ENCODE measurements at regions not wholly inside any gene's neighbourhood (a gene's known extent, or its start where the extent isn't known, plus 50 kb on each side); places are given as distances from the start of the nearest gene placed in this dataset.
"Not testable (repeated sequence)": the region's sequence is repeated elsewhere in the genome, so short reads cannot be mapped to it uniquely, and the experiment has no call there.

GRCh38 chr10:38402442-38403346, 308.6 kb downstream of the ZNF37A start:
- H3K4me1 ChIP-seq (ENCODE audit: control insufficient read depth, insufficient read depth, low read length); H3K27me3 ChIP-seq (ENCODE audit: control insufficient read depth, insufficient read depth, low read length, poor library complexity, severe bottlenecking); H3K36me3 ChIP-seq (ENCODE audit: control insufficient read depth, insufficient read depth, low read length); H3K9me3 ChIP-seq (ENCODE audit: control insufficient read depth, low read length): not testable (repeated sequence)
- Histone ChIP-seq H3K4me3 (ENCODE audit: insufficient read depth, low read depth, low read length) (peak overlapping the region; percentile 41), H3K27ac (ENCODE audit: insufficient read depth, low read depth, low read length, poor library complexity, severe bottlenecking) (peak overlapping the region; percentile 60)
- 43 to 47% methylated on average over 108 to 109 of the region's 110 CpGs for WGBS, 2 experiments

GRCh38 chr10:38403347-38404117, 309.4 kb downstream of the ZNF37A start:
- H3K27me3 ChIP-seq (ENCODE audit: control insufficient read depth, insufficient read depth, low read length, poor library complexity, severe bottlenecking); H3K9me3 ChIP-seq (ENCODE audit: control insufficient read depth, low read length); H3K4me1 ChIP-seq (ENCODE audit: control insufficient read depth, insufficient read depth, low read length); H3K36me3 ChIP-seq (ENCODE audit: control insufficient read depth, insufficient read depth, low read length): not testable (repeated sequence)
- 88 to 89% methylated on average over 22 to 23 of the region's 23 CpGs for WGBS, 2 experiments
- Histone ChIP-seq H3K4me3 (ENCODE audit: insufficient read depth, low read depth, low read length) (peak overlapping the region; percentile 27), H3K27ac (ENCODE audit: insufficient read depth, low read depth, low read length, poor library complexity, severe bottlenecking) (peak overlapping the region; percentile 60)

- not testable (repeated sequence) for H3K36me3 ChIP-seq (ENCODE audit: control insufficient read depth, insufficient read depth, low read length); H3K27ac ChIP-seq (ENCODE audit: insufficient read depth, low read depth, low read length, poor library complexity, severe bottlenecking); H3K4me3 ChIP-seq (ENCODE audit: insufficient read depth, low read depth, low read length); H3K27me3 ChIP-seq (ENCODE audit: control insufficient read depth, insufficient read depth, low read length, poor library complexity, severe bottlenecking); H3K9me3 ChIP-seq (ENCODE audit: control insufficient read depth, low read length); H3K4me1 ChIP-seq (ENCODE audit: control insufficient read depth, insufficient read depth, low read length)
- no CpG with 5 or more reads among the region's 1 CpG for WGBS, 2 experiments
These were observed 329.5 kb downstream of the ZNF37A start for GRCh38 chr10:38423634-38424033.

GRCh38 chr10:38430242-38430641, 336.1 kb downstream of the ZNF37A start:
- H3K27me3 ChIP-seq (ENCODE audit: control insufficient read depth, insufficient read depth, low read length, poor library complexity, severe bottlenecking); H3K27ac ChIP-seq (ENCODE audit: insufficient read depth, low read depth, low read length, poor library complexity, severe bottlenecking); H3K4me3 ChIP-seq (ENCODE audit: insufficient read depth, low read depth, low read length); H3K36me3 ChIP-seq (ENCODE audit: control insufficient read depth, insufficient read depth, low read length); H3K4me1 ChIP-seq (ENCODE audit: control insufficient read depth, insufficient read depth, low read length); H3K9me3 ChIP-seq (ENCODE audit: control insufficient read depth, low read length): not testable (repeated sequence)
- WGBS, 2 experiments, result no CpG with 5 or more reads among the region's 2 CpGs

GRCh38 chr10:38437359-38437758, 343.2 kb downstream of the ZNF37A start:
- H3K4me1 ChIP-seq (ENCODE audit: control insufficient read depth, insufficient read depth, low read length); H3K27ac ChIP-seq (ENCODE audit: insufficient read depth, low read depth, low read length, poor library complexity, severe bottlenecking); H3K36me3 ChIP-seq (ENCODE audit: control insufficient read depth, insufficient read depth, low read length); H3K4me3 ChIP-seq (ENCODE audit: insufficient read depth, low read depth, low read length); H3K9me3 ChIP-seq (ENCODE audit: control insufficient read depth, low read length); H3K27me3 ChIP-seq (ENCODE audit: control insufficient read depth, insufficient read depth, low read length, poor library complexity, severe bottlenecking): not testable (repeated sequence)
- 100% methylated on average over 1 of the region's 5 CpGs; no CpG with 5 or more reads in 1 of the 2 experiments for WGBS, 2 experiments

DNA sequence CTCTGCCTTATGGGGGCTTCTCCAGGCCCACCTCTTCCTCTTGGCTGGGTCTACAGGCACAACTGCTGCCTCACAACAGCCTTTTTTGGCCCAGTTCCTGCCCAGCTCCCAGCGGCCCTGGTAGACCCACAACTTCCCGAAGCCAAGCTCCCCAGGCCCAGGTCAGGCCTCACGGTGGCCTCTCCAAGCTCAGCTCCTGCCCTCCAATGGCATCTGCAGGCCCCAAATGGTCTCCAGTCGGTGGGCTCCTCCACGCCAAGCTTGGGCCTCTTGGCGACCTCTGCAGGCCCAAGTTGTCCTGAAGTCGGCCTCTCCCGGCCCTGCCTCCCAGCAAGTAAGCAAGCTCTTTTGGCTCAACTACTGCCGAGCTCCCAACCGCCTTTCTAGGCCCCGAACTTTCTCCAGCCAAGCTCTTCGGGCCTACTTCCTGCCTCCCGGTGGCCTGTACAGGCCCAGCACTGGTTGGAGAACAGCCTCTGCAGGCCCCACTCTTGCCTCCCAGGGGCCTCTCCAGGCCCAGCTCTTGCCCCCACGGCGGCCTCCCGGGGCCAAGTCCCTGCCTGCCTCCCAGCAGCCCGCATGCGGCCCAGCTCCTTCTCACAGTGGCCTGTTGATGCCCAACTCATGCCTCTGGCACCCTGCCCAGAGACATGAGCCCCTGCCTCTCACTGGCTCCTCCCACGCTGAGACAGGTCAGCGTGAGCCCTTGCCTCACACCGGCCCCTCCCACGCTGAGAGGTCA, 354.6 kb downstream of the ZNF37A start:
- WGBS, 2 experiments, result 90% methylated on average over 22 of the region's 22 CpGs

GRCh38 chr10:38449618-38450017, 355.5 kb downstream of the ZNF37A start:
- H3K27ac ChIP-seq (ENCODE audit: insufficient read depth, low read depth, low read length, poor library complexity, severe bottlenecking); H3K27me3 ChIP-seq (ENCODE audit: control insufficient read depth, insufficient read depth, low read length, poor library complexity, severe bottlenecking); H3K4me3 ChIP-seq (ENCODE audit: insufficient read depth, low read depth, low read length); H3K4me1 ChIP-seq (ENCODE audit: control insufficient read depth, insufficient read depth, low read length); H3K36me3 ChIP-seq (ENCODE audit: control insufficient read depth, insufficient read depth, low read length); H3K9me3 ChIP-seq (ENCODE audit: control insufficient read depth, low read length): not testable (repeated sequence)
- WGBS, 2 experiments, result 93 to 96% methylated on average over 21 of the region's 21 CpGs

More for the DNA sequence above, 354.6 kb downstream of the ZNF37A start:
- not testable (repeated sequence) for H3K27ac ChIP-seq (ENCODE audit: insufficient read depth, low read depth, low read length, poor library complexity, severe bottlenecking); H3K9me3 ChIP-seq (ENCODE audit: control insufficient read depth, low read length); H3K36me3 ChIP-seq (ENCODE audit: control insufficient read depth, insufficient read depth, low read length); H3K27me3 ChIP-seq (ENCODE audit: control insufficient read depth, insufficient read depth, low read length, poor library complexity, severe bottlenecking); H3K4me3 ChIP-seq (ENCODE audit: insufficient read depth, low read depth, low read length); H3K4me1 ChIP-seq (ENCODE audit: control insufficient read depth, insufficient read depth, low read length)

DNA sequence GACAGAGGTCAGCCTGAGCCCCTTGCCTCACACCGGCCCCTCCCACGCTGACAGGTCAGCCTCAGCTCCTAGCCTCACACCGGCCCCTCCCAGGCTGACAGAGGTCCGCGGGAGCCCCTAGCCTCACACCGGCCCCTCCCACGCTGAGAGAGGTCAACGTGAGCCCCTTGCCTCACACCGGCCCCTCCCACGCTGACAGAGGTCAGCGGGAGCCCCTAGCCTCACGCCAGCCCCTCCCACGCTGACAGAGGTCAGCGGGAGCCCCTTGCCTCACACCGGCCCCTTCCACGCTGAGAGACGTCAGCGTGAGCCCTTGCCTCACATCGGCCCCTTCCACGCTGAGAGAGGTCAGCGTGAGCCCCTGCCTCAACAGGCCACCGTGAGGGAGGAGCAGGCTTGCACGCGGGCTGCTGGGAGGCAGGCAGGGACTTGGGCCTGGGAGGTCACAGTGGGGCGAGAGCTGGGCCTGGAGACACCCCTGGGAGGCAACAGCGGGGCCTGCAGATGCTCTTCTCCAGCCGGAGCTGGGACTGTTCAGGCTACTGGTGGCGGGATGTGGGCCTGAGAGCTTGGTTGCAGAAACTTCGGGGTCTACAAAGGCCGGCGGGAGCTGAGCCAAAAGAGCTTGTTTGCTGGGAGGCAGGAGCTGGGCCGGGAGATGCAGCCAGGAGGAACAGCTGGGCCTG, 356.4 kb downstream of the ZNF37A start:
- H3K4me1 ChIP-seq (ENCODE audit: control insufficient read depth, insufficient read depth, low read length); H3K27ac ChIP-seq (ENCODE audit: insufficient read depth, low read depth, low read length, poor library complexity, severe bottlenecking); H3K4me3 ChIP-seq (ENCODE audit: insufficient read depth, low read depth, low read length); H3K36me3 ChIP-seq (ENCODE audit: control insufficient read depth, insufficient read depth, low read length); H3K9me3 ChIP-seq (ENCODE audit: control insufficient read depth, low read length); H3K27me3 ChIP-seq (ENCODE audit: control insufficient read depth, insufficient read depth, low read length, poor library complexity, severe bottlenecking): not testable (repeated sequence)
- WGBS, 2 experiments, result 91 to 92% methylated on average over 32 of the region's 32 CpGs

DNA sequence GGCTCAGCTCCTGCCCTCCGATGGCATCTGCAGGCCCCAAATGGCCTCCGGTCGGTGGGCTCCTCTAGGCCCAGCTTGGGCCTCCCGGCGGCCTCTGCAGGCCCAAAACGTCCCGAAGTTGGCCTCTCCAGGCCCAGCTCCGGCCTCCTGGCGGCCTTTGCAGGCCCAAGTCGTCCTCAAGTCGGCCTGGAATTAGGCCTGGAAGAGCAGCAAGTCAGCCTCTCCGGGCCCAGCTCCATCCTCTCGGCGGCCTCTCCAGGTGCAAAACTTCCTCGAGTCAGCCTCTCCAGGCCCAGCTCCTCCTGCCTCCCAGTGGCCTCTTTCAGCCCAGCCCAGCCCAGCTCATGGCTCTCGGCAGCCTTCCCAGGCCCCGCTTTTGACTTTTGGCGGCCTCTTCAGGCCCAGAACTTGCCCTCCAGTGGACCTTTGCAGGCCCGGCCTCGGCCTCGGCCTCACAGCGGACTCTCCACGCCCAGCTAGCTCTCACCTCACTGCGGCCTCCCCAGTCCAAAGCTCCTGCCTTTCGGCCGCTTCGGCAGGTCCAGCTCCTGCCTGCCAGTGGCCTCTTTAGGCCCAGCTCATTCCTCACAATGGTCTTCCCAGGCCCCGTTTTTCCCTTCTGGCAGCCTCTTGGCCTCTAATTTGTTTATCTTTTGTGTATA, 357.3 kb downstream of the ZNF37A start:
- 87 to 88% methylated on average over 26 to 28 of the region's 28 CpGs for WGBS, 2 experiments
- not testable (repeated sequence) for H3K36me3 ChIP-seq (ENCODE audit: control insufficient read depth, insufficient read depth, low read length); H3K27me3 ChIP-seq (ENCODE audit: control insufficient read depth, insufficient read depth, low read length, poor library complexity, severe bottlenecking); H3K9me3 ChIP-seq (ENCODE audit: control insufficient read depth, low read length); H3K4me3 ChIP-seq (ENCODE audit: insufficient read depth, low read depth, low read length); H3K27ac ChIP-seq (ENCODE audit: insufficient read depth, low read depth, low read length, poor library complexity, severe bottlenecking); H3K4me1 ChIP-seq (ENCODE audit: control insufficient read depth, insufficient read depth, low read length)
